LNCAP (cell line): ENCODE measurements at regions not wholly inside any gene's neighbourhood (a gene's known extent, or its start where the extent isn't known, plus 50 kb on each side); places are given as distances from the start of the nearest gene placed in this dataset.

Source experiments
- TF ChIP-seq, protein P1 (sequence below): fragments of 450-650 bp; IDR thresholded peaks from 2 replicates; pipeline ENCODE4 v1.5.1; 2017; ENCODE audit warnings: mild to moderate bottlenecking

DNA sequence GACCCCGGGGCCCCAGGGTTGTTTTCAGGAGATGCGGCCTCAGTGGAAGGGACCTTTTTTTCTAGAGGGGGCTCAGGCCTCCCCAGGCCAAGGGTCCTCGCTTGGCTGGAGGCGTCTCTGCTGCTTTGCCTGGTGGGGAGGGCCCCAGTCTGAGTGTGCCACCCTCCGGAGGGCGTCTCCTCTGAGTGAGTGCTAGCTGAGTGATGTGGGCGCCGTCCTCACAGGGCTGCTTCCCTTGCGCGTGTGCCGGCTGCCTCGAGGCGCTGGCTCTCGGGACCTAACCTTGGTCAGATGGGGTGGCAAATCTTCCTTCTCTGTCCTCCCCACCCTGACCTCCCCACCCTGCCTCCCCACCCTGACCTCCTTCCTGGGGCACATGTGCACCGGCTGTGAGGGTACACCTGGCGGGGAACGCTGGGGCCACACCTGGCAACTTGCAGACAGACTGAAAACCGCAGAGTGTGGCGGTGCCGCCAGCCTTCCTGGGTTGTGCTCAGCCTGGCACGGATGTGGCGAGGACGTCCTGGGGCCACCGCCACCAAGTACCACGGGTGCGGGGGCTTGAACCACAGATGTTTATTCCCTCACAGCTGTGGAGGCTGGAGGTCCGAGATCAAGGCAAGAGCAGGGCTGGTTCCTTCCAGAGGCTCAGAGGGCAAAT lies 93.0 kb upstream of the TTC34 start:
- TF ChIP-seq, protein P1, sequence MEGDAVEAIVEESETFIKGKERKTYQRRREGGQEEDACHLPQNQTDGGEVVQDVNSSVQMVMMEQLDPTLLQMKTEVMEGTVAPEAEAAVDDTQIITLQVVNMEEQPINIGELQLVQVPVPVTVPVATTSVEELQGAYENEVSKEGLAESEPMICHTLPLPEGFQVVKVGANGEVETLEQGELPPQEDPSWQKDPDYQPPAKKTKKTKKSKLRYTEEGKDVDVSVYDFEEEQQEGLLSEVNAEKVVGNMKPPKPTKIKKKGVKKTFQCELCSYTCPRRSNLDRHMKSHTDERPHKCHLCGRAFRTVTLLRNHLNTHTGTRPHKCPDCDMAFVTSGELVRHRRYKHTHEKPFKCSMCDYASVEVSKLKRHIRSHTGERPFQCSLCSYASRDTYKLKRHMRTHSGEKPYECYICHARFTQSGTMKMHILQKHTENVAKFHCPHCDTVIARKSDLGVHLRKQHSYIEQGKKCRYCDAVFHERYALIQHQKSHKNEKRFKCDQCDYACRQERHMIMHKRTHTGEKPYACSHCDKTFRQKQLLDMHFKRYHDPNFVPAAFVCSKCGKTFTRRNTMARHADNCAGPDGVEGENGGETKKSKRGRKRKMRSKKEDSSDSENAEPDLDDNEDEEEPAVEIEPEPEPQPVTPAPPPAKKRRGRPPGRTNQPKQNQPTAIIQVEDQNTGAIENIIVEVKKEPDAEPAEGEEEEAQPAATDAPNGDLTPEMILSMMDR: no peak

DNA sequence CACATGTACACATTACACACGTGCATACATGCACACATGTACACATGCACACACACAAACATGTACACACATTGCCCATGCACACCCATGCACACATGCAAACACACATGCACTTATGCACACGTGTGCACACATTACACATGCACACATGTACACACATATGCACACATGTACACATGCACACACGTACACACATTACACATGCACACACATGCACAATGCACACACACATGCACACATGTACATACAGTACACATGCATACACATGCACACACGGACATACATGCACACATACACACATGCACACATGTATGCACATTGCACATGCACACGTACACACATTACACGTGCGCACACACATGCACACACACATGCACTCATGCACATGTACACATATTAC lies 95.3 kb upstream of the TTC34 start:
- TF ChIP-seq, protein P1: no peak

DNA sequence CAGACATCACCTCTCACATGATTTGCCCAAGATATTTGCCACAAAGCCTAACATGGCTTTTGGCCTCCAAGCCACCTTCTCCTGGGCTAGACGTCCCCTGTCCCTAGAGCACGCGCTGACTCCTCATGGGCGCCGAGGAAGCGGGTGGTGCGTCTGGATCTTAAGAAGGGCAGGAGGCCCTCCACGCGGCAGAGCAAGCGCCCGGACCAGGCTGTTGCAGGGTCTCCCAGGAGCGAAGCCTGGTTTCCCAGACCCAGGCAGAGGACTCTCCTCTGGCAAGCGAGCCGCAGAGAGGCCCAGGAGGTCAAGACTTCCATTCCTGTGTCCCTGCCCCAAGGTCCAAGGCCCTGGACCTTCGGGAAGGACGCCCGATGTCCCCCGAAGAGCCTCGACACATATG lies 101.7 kb upstream of the TTC34 start:
- TF ChIP-seq, protein P1: no peak

DNA sequence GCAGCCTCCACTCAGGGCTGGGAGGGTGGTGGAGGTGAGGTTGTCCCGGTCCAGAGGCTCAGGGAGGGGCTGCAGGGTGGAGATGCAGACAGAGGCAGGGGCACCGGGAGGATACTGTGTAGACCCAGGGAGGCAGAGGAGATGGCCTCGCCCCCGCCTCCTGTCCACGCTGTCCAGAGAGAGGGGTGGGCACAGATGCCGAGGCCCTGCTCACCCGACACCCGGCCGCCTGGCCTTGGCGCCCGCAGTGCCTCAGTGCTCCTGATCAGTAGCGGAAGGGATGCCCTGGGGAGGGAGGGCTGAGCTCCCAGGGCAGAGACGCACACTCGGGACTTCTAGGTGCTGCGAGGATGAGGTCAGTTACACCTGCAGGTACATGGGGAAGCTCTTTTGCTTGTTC lies 102.7 kb upstream of the TTC34 start:
- TF ChIP-seq, protein P1: no peak

DNA sequence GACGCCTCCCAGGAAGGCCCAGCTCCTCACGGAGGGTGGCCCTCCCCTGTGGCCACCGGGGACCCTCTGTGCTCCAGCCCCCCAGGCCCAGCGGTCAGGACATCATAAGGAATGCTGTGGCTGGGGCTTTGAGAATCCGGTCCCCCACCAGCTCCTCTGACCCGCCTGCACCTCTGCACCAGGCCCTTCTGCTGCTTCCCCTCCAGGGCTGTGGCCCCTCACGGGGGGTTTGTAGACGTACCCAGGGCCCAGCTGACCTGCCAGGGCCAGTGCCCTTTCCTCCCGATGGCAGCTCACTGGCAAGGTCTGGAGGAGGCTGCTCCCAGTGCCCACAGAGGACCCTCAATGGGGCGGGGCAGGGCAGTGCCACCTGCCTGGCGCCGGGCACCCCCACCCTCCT lies 103.9 kb upstream of the TTC34 start:
- TF ChIP-seq, protein P1: no peak

DNA sequence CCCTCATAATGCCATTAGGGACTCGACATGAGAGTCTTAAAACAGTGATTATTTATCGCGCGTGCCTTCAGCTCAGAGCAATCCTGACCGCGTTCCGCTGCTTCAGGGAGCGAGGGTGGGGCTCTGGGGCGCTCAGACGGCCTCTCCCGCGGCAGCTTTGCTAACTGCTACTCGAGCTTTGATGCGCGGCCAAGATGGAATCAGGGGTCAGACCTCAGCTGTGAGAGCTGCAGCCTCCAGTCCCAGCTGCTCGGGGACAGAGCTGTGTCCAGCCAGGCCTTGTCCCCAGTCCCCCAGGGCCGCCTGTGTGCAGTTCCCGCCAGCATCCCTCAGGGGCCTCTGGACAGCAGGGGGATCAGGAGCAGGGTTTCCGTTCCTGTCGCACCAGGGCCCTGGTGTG lies 104.6 kb upstream of the TTC34 start:
- TF ChIP-seq, protein P1: no peak

DNA sequence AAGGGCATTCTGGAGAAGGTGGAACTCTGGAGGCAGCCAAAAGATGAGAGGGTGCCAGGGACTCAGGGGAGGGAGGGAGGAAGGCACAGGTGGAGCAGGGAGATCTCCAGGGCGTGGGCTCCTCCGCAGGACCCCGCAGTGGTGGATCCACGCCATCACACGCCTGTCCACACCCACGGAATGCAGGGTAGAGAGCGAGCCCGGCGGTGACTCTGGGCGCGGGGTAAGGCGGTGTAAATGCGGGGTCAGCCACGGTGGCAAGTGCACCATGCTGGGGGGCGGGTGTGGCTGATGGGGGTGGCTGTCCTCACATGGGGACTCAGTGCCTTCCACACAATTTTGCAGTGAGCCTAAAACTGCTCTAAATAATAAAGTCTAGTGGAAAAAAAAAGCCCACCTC lies 105.1 kb upstream of the TTC34 start:
- TF ChIP-seq, protein P1: no peak

DNA sequence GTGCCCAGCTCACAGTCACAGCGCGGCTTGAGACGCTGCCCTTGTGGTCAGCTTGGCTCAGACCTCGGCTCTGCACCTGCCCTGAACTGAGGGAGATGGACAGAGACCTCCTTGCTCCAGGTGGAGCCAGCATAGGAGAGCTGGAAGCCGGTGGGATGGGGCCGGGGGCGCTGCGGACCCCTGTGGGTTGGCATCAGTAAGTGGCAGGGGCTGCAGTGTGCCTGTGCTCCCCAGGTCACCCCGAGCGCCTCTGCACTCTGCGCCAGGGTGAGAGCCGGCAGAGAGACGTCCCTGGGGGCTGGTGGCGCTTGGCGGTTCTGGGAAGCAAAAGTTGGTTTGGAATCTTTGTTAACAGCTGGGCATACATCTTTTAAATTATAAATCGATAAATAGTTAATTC lies 105.6 kb upstream of the TTC34 start:
- TF ChIP-seq, protein P1: no peak
